ENCODE measurements at regions not wholly inside any gene's neighbourhood (a gene's known extent, or its start where the extent isn't known, plus 50 kb on each side); places are given as distances from the start of the nearest gene placed in this dataset.

DNA sequence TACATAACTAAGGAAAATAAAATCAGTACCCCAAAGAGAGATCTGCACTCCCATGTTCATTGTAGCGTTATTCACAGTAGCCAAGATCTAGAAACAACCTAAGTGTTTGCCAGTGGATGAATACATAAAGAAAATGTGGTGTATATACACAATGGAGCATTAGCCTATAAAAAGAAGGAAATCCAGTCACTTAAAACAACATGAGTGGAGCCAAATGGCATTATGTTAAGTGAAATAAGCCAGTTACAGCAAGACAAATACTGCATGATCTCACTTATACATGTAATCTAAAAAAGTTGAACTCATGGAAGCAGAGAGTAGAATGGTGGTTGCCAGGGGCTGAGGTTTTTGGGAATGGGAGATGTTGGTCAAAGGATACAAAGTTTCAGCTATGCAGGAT, 508.3 kb upstream of the B3GALT2 start:
- intact Hi-C loops (cut with micrococcal nuclease; ENCODE audit: unreplicated experiment): no loop called here
- CTCF ChIA-PET (ENCODE audit: unreplicated experiment): no interaction called here
- H3K79me2 ChIP-seq (ENCODE audit: insufficient read depth, low read depth, low read length): no peaks in the 10 kb centered on the region
- POLR2A ChIA-PET: no interaction called here
- TF ChIP-seq EZH2phosphoT487 (IDR thresholded peaks at IDR 0.05; ENCODE audit: borderline replicate concordance, low read depth, low read length): no peak
- TF ChIP-seq, protein P1, sequence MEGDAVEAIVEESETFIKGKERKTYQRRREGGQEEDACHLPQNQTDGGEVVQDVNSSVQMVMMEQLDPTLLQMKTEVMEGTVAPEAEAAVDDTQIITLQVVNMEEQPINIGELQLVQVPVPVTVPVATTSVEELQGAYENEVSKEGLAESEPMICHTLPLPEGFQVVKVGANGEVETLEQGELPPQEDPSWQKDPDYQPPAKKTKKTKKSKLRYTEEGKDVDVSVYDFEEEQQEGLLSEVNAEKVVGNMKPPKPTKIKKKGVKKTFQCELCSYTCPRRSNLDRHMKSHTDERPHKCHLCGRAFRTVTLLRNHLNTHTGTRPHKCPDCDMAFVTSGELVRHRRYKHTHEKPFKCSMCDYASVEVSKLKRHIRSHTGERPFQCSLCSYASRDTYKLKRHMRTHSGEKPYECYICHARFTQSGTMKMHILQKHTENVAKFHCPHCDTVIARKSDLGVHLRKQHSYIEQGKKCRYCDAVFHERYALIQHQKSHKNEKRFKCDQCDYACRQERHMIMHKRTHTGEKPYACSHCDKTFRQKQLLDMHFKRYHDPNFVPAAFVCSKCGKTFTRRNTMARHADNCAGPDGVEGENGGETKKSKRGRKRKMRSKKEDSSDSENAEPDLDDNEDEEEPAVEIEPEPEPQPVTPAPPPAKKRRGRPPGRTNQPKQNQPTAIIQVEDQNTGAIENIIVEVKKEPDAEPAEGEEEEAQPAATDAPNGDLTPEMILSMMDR (conservative IDR thresholded peaks at IDR 0.05; ENCODE audit: low read length): no peak
- no peaks in the 10 kb centered on the region for H3K9me2 ChIP-seq (ENCODE audit: insufficient read depth, low read length)
- H3K9me3 ChIP-seq (ENCODE audit: low read length): no peaks in the 10 kb centered on the region
- no peak overlapping the region for H3K4me2 ChIP-seq (ENCODE audit: low read length)
- no peak overlapping the region for H3K27ac ChIP-seq (ENCODE audit: low read depth, low read length, poor library complexity, severe bottlenecking)
- H4K20me1 ChIP-seq (ENCODE audit: insufficient read depth, low read length): no peaks in the 10 kb centered on the region
- no peak for DNase-seq (ENCODE audit: low spot score)
- no peak overlapping the region for H2AFZ ChIP-seq (ENCODE audit: low read length)
- no TSS peak for BruUV-seq (replicated peaks)
- no peaks in the 10 kb centered on the region for H3K36me3 ChIP-seq (ENCODE audit: insufficient read depth, low read length)
- H3K4me3 ChIP-seq (ENCODE audit: low read depth, low read length, poor library complexity, severe bottlenecking): no peak overlapping the region
- no peaks in the 10 kb centered on the region for H3K4me1 ChIP-seq (ENCODE audit: insufficient read depth, low read length, poor library complexity, severe bottlenecking)

- Histone ChIP-seq H3K4me1 (ENCODE audit: insufficient read depth, low read length, poor library complexity, severe bottlenecking) (no peaks in the 10 kb centered on the region), H3K9me3 (ENCODE audit: low read length) (no peaks in the 10 kb centered on the region), H4K20me1 (ENCODE audit: insufficient read depth, low read length) (no peaks in the 10 kb centered on the region), H3K79me2 (ENCODE audit: insufficient read depth, low read depth, low read length) (no peaks in the 10 kb centered on the region), H3K4me3 (ENCODE audit: low read depth, low read length, poor library complexity, severe bottlenecking) (no peak overlapping the region), H3K27ac (ENCODE audit: low read depth, low read length, poor library complexity, severe bottlenecking) (no peak overlapping the region), H3K4me2 (ENCODE audit: low read length) (no peak overlapping the region), H2AFZ (ENCODE audit: low read length) (no peak overlapping the region), H3K36me3 (ENCODE audit: insufficient read depth, low read length) (no peaks in the 10 kb centered on the region), H3K9me2 (ENCODE audit: insufficient read depth, low read length) (no peaks in the 10 kb centered on the region)
- intact Hi-C loops (cut with micrococcal nuclease; ENCODE audit: unreplicated experiment): no loop called here
- POLR2A ChIA-PET: no interaction called here
- no peak for DNase-seq (ENCODE audit: low spot score)
- BruUV-seq (replicated peaks): no TSS peak
- TF ChIP-seq, protein P1 (conservative IDR thresholded peaks at IDR 0.05; ENCODE audit: low read length): no peak
- TF ChIP-seq EZH2phosphoT487 (IDR thresholded peaks at IDR 0.05; ENCODE audit: borderline replicate concordance, low read depth, low read length): no peak
- CTCF ChIA-PET (ENCODE audit: unreplicated experiment): no interaction called here
These were observed 499.6 kb upstream of the B3GALT2 start for GRCh38 chr1:193685986-193686385.

DNA sequence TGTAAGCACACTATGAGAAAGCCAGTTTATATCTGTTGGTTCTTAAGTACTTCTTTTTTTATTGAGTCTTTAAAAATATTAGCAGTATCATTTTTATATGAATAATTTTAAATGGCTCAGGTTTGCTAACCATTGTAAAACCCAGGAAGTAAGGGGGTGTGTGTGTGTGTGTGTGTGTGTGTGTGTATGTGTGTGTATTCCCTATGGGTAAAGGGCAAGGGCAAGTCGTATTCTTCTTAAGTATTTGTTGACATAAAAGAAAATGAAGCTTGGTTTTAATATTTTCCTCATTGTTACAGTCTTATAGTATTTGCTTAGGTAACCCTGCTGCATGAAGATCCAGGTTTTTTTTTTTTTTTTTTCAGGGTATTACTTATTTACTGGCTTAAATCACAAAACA, 495.0 kb upstream of the B3GALT2 start:
- Histone ChIP-seq H3K4me3 (ENCODE audit: low read depth, low read length, poor library complexity, severe bottlenecking) (no peak overlapping the region), H3K27ac (ENCODE audit: low read depth, low read length, poor library complexity, severe bottlenecking) (no peak overlapping the region), H3K9me2 (ENCODE audit: insufficient read depth, low read length) (no peaks in the 10 kb centered on the region), H3K4me1 (ENCODE audit: insufficient read depth, low read length, poor library complexity, severe bottlenecking) (no peaks in the 10 kb centered on the region), H3K9me3 (ENCODE audit: low read length) (no peaks in the 10 kb centered on the region), H4K20me1 (ENCODE audit: insufficient read depth, low read length) (no peaks in the 10 kb centered on the region), H3K36me3 (ENCODE audit: insufficient read depth, low read length) (no peaks in the 10 kb centered on the region), H2AFZ (ENCODE audit: low read length) (no peak overlapping the region), H3K79me2 (ENCODE audit: insufficient read depth, low read depth, low read length) (no peaks in the 10 kb centered on the region), H3K4me2 (ENCODE audit: low read length) (no peak overlapping the region)
- DNase-seq (ENCODE audit: low spot score): no peak
- intact Hi-C loops (cut with micrococcal nuclease; ENCODE audit: unreplicated experiment): no loop called here
- ChIA-PET POLR2A (interaction anchor here (0.7 to 1.0 kb wide), 4 partner anchors 14 to 742 kb away, joined by 3 to 4 read pairs (median 3); no protein-coding TSS in a partner anchor), CTCF (ENCODE audit: unreplicated experiment) (no interaction called here)
- BruUV-seq (replicated peaks): no TSS peak
- TF ChIP-seq, protein P1 (conservative IDR thresholded peaks at IDR 0.05; ENCODE audit: low read length): no peak
- no peak for TF ChIP-seq EZH2phosphoT487 (IDR thresholded peaks at IDR 0.05; ENCODE audit: borderline replicate concordance, low read depth, low read length)
